ENCODE measurements at regions not wholly inside any gene's neighbourhood (a gene's known extent, or its start where the extent isn't known, plus 50 kb on each side); places are given as distances from the start of the nearest gene placed in this dataset.
A peak's percentile ranks its signal among the peaks of the same experiment; 100 is the strongest.

GRCh38 chr18:8538935-8539334 is 70.3 kb upstream of the RAB12 start:
- ChIA-PET POLR2A (no interaction called here), CTCF (interaction anchor here (0.6 kb wide), 1 partner anchor 31 kb away, joined by 3 read pairs; no protein-coding TSS in a partner anchor)
- Mint-ChIP-seq H3K36me3 (ENCODE audit: insufficient read depth, unreplicated experiment) (no peaks in the 10 kb centered on the region), H3K4me1 (ENCODE audit: insufficient read depth, unreplicated experiment) (no peaks in the 10 kb centered on the region), H3K27me3 (ENCODE audit: insufficient read depth, unreplicated experiment) (no peaks in the 10 kb centered on the region), H3K27ac (ENCODE audit: low read depth, unreplicated experiment) (no peak overlapping the region), H3K4me3 (ENCODE audit: unreplicated experiment) (no peak overlapping the region), H3K9me3 (ENCODE audit: unreplicated experiment) (no peaks in the 10 kb centered on the region)
- no TSS peak for BruUV-seq (replicated peaks)
- intact Hi-C loops (cut with micrococcal nuclease), result no loop called here
- no peak for DNase-seq (ENCODE audit: unreplicated experiment)
- no peak for TF ChIP-seq CTCF (IDR thresholded peaks at IDR 0.05; ENCODE audit: unreplicated experiment)

DNA sequence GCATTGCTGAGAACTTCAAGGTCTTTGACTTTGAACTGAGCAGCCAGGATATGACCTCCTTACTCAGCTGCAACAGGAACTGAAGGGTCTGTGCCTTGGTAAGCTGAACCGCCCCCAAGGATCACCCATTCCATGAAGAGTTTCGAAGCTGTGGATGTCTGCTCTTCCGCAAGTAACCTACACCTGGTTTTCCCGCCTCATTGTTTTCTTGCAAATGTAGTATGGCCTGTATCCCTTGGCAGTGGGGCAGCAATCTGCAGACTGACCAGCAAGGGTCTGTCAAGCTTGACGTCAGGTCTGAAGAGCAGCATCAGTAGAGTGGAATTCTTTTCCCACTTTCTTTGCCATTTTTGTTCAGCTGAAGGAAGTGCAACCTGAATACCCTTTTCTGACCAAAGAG is 62.6 kb upstream of the RAB12 start:
- ChIA-PET CTCF (no interaction called here), POLR2A (no interaction called here)
- BruUV-seq (replicated peaks), result no TSS peak
- H3K36me3 Mint-ChIP-seq (ENCODE audit: insufficient read depth, unreplicated experiment), result no peaks in the 10 kb centered on the region
- H3K9me3 Mint-ChIP-seq (ENCODE audit: unreplicated experiment), result no peaks in the 10 kb centered on the region
- H3K27me3 Mint-ChIP-seq (ENCODE audit: insufficient read depth, unreplicated experiment), result peaks cover 16% of the 10 kb centered on the region
- H3K4me3 Mint-ChIP-seq (ENCODE audit: unreplicated experiment), result no peak overlapping the region
- DNase-seq (ENCODE audit: unreplicated experiment), result no peak
- intact Hi-C loops (cut with micrococcal nuclease), result no loop called here
- peaks cover 6% of the 10 kb centered on the region for H3K4me1 Mint-ChIP-seq (ENCODE audit: insufficient read depth, unreplicated experiment)
- TF ChIP-seq CTCF (IDR thresholded peaks at IDR 0.05; ENCODE audit: unreplicated experiment), result no peak
- H3K27ac Mint-ChIP-seq (ENCODE audit: low read depth, unreplicated experiment), result no peak overlapping the region

DNA sequence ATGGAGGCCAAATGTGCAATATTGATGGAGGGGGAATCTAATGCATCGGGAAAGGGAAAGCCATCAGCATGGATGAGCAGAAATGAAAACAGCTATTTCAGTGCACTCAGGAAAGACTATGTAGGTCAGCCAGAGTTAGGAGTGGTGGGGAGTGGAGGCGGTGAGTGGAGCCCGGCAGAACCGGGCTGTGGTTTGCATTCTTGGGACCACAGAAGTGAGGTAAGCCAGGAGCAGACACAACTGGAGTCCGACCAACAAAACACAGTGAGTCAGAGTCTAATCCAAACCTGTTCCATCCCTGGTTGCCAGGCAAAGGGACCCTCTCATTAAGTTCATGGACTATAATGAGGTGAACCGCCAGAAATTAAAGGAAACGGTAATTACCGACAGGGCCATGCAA is 61.1 kb upstream of the RAB12 start:
- H3K27ac Mint-ChIP-seq (ENCODE audit: low read depth, unreplicated experiment), result no peak overlapping the region
- DNase-seq (ENCODE audit: unreplicated experiment), result peak; percentile 53
- ChIA-PET CTCF (no interaction called here), POLR2A (no interaction called here)
- H3K4me1 Mint-ChIP-seq (ENCODE audit: insufficient read depth, unreplicated experiment), result peaks cover 9% of the 10 kb centered on the region
- TF ChIP-seq CTCF (IDR thresholded peaks at IDR 0.05; ENCODE audit: unreplicated experiment), result no peak
- intact Hi-C loops (cut with micrococcal nuclease), result no loop called here
- peaks cover 16% of the 10 kb centered on the region for H3K27me3 Mint-ChIP-seq (ENCODE audit: insufficient read depth, unreplicated experiment)
- H3K36me3 Mint-ChIP-seq (ENCODE audit: insufficient read depth, unreplicated experiment), result no peaks in the 10 kb centered on the region
- no TSS peak for BruUV-seq (replicated peaks)
- H3K9me3 Mint-ChIP-seq (ENCODE audit: unreplicated experiment), result no peaks in the 10 kb centered on the region
- no peak overlapping the region for H3K4me3 Mint-ChIP-seq (ENCODE audit: unreplicated experiment)

DNA sequence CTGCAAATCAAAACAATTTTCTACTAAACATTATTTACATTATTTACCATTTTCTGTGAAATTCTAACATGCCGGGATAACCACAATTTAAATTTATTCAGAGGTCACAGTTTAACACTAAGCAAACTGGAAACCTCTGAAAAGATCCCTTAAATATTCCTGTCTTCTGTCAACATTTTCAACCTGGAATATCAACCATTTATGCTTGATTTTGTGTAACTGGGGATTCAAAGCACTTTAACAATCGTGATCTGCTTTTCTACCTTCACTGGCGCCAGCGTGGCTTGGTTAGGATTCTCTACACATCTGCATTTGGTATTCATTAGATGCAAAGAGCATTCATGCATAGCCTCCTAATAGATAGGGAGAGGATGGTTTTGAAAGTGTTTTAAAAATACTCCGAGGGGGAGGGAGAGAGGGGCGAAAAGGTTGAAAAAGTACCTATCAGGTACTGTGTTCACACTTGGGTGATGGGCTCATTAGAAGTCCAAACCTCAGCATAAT is 59.9 kb upstream of the RAB12 start:
- no peak overlapping the region for H3K27ac Mint-ChIP-seq (ENCODE audit: low read depth, unreplicated experiment)
- no TSS peak for BruUV-seq (replicated peaks)
- peaks cover 15% of the 10 kb centered on the region for H3K4me1 Mint-ChIP-seq (ENCODE audit: insufficient read depth, unreplicated experiment)
- no peak overlapping the region for H3K4me3 Mint-ChIP-seq (ENCODE audit: unreplicated experiment)
- ChIA-PET CTCF (no interaction called here), POLR2A (no interaction called here)
- H3K9me3 Mint-ChIP-seq (ENCODE audit: unreplicated experiment), result no peaks in the 10 kb centered on the region
- TF ChIP-seq CTCF (IDR thresholded peaks at IDR 0.05; ENCODE audit: unreplicated experiment), result no peak
- DNase-seq (ENCODE audit: unreplicated experiment), result no peak
- intact Hi-C loops (cut with micrococcal nuclease), result no loop called here
- H3K36me3 Mint-ChIP-seq (ENCODE audit: insufficient read depth, unreplicated experiment), result no peaks in the 10 kb centered on the region
- H3K27me3 Mint-ChIP-seq (ENCODE audit: insufficient read depth, unreplicated experiment), result peaks cover 16% of the 10 kb centered on the region

Measured in MCF 10A (cell line).